ENCODE measurements at regions not wholly inside any gene's neighbourhood (a gene's known extent, or its start where the extent isn't known, plus 50 kb on each side); places are given as distances from the start of the nearest gene placed in this dataset. TPM values are rescaled to one million over a fixed set of nuclear protein-coding genes. Genes with fewer than 3 reads are reported as not detected.

Small RNA genes lying in the stretch of these regions (small RNA-seq; reads per million reads assigned to genes)
- not detected for gene AC034229.5 (ENCODE audit: low replicate concordance)
- gene AC034229.6 (ENCODE audit: low replicate concordance): not detected
- not detected for gene AC091905.3 (ENCODE audit: low replicate concordance)
- not detected for gene AC091905.4 (ENCODE audit: low replicate concordance)
- not detected for gene RNA5SP177 (ENCODE audit: low replicate concordance)

All from skin of body (tissue), 1 donor.